ENCODE measurements at regions not wholly inside any gene's neighbourhood (a gene's known extent, or its start where the extent isn't known, plus 50 kb on each side); places are given as distances from the start of the nearest gene placed in this dataset.

DNA sequence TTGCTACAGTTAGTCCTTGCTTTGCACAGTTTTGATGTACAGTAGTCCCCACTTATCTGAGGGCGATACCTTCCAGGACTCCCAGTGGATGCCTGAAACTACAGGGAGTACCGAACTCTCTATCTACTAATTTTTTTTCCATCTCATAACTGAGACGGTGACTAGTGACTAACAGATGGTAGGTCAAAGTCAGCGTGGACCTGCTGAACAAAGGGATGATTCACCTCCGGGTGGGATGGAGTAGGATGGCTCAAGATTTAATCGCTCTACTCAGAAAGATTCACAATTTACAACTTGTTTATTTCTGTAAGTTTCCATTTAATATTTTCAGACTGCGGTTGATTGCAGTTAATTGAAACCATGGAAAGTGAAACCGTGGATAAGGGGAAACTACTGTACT, 655.8 kb downstream of the ZNF674 start:
- DNase-seq (ENCODE audit: low read depth), result no peak
- TF ChIP-seq, protein P1, sequence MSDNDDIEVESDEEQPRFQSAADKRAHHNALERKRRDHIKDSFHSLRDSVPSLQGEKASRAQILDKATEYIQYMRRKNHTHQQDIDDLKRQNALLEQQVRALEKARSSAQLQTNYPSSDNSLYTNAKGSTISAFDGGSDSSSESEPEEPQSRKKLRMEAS (IDR thresholded peaks at IDR 0.05; ENCODE audit: low read depth, low read length), result no peak
- TF ChIP-seq POLR2A (IDR thresholded peaks at IDR 0.05; ENCODE audit: extremely low read depth, insufficient read length) (no peak), MYC (IDR thresholded peaks at IDR 0.05; ENCODE audit: low read depth, low read length) (no peak)
- TF ChIP-seq, protein P2, sequence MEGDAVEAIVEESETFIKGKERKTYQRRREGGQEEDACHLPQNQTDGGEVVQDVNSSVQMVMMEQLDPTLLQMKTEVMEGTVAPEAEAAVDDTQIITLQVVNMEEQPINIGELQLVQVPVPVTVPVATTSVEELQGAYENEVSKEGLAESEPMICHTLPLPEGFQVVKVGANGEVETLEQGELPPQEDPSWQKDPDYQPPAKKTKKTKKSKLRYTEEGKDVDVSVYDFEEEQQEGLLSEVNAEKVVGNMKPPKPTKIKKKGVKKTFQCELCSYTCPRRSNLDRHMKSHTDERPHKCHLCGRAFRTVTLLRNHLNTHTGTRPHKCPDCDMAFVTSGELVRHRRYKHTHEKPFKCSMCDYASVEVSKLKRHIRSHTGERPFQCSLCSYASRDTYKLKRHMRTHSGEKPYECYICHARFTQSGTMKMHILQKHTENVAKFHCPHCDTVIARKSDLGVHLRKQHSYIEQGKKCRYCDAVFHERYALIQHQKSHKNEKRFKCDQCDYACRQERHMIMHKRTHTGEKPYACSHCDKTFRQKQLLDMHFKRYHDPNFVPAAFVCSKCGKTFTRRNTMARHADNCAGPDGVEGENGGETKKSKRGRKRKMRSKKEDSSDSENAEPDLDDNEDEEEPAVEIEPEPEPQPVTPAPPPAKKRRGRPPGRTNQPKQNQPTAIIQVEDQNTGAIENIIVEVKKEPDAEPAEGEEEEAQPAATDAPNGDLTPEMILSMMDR (IDR thresholded peaks at IDR 0.05; ENCODE audit: low read depth, low read length), result no peak
- H3K4me3 ChIP-seq (ENCODE audit: low read depth, low read length), result no peak overlapping the region

DNA sequence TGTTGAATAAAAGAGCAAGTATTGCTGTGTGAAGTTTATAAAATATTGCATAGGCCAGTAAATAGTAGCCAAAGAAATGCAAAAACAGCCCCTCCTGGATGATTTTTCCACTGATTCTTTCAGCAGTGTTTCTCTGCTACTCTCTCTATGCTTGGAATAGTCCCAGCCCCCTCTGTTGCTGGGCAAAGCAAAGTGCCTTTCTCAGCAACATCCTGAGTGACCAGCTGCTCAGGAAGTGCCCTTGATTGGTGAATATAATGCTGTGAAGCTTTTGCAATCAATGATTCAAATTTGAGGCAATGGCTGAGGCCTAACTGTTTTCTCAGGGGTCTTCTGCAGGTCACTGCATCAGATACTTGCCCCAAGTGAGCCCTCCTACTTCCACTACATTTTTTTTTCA, 656.7 kb downstream of the ZNF674 start:
- no peak for TF ChIP-seq MYC (IDR thresholded peaks at IDR 0.05; ENCODE audit: low read depth, low read length)
- TF ChIP-seq, protein P1 (IDR thresholded peaks at IDR 0.05; ENCODE audit: low read depth, low read length), result no peak
- no peak for TF ChIP-seq POLR2A (IDR thresholded peaks at IDR 0.05; ENCODE audit: extremely low read depth, insufficient read length)
- TF ChIP-seq, protein P2 (IDR thresholded peaks at IDR 0.05; ENCODE audit: low read depth, low read length), result no peak
- DNase-seq (ENCODE audit: low read depth), result no peak
- H3K4me3 ChIP-seq (ENCODE audit: low read depth, low read length), result no peak overlapping the region

DNA sequence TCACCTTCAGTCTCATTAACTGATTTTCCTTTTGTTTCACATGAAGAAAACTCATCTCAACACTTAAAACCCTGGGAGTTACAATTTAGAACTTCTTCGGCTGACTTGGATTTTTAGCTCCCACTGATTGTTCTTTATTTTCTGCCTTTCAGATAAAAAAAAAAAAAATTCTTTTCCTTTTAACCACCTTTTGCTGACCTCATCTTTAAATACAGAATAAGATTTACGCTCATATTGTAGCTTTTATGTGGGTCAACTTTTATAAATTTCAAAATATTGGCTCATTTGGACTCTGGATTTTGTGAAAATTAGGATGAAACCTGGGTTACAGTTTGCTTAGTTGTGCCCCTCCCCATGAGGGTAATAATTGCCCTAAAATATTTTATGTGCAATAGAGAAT, 659.3 kb downstream of the ZNF674 start:
- TF ChIP-seq, protein P2 (IDR thresholded peaks at IDR 0.05; ENCODE audit: low read depth, low read length), result no peak
- DNase-seq (ENCODE audit: low read depth), result no peak
- no peak overlapping the region for H3K4me3 ChIP-seq (ENCODE audit: low read depth, low read length)

DNA sequence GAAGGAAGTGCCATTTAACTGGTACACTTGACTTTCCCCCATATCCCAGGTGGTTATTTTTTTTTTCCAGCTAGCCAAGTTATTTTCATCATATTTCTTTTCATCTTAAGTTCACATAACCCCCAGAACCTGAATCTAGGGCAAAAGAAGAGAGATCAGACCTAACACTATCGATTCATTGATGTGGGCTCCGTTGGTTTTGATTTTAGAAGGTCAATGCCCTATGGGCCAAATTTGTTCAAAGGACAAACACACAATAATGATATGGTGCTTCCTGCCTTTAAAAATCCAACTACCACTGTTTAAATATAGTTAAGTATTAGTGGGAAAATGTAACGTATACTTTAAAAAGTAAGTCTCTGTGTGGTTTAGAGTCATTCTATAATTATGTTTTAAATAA, 665.7 kb downstream of the ZNF674 start:
- no peak overlapping the region for H3K4me3 ChIP-seq (ENCODE audit: low read depth, low read length)
- TF ChIP-seq MYC (IDR thresholded peaks at IDR 0.05; ENCODE audit: low read depth, low read length), result no peak
- TF ChIP-seq, protein P1 (IDR thresholded peaks at IDR 0.05; ENCODE audit: low read depth, low read length), result no peak
- TF ChIP-seq POLR2A (IDR thresholded peaks at IDR 0.05; ENCODE audit: extremely low read depth, insufficient read length), result no peak
- TF ChIP-seq, protein P2 (IDR thresholded peaks at IDR 0.05; ENCODE audit: low read depth, low read length), result no peak
- DNase-seq (ENCODE audit: low read depth), result no peak

DNA sequence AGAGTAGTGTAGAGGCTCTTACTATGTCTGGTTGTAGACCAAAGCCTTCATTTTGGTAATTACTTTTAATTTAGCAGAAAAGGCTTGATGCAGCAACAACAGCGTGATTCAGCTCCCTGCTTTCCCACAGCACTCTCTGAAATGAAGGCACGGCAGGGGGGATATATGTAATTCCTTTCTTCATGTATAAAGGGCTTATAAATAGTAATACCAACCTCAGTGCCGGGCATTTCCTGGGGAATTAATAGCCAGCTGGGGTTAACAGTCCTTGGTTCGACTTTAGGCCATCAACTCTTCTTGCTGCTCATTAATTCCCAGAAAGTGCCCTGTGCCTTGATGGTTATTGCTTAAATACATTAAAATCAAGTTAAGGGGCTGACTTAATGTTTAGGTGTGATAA, 669.0 kb downstream of the ZNF674 start:
- TF ChIP-seq, protein P1 (IDR thresholded peaks at IDR 0.05; ENCODE audit: low read depth, low read length), result no peak
- no peak for TF ChIP-seq MYC (IDR thresholded peaks at IDR 0.05; ENCODE audit: low read depth, low read length)
- no peak for TF ChIP-seq POLR2A (IDR thresholded peaks at IDR 0.05; ENCODE audit: extremely low read depth, insufficient read length)
- TF ChIP-seq, protein P2 (IDR thresholded peaks at IDR 0.05; ENCODE audit: low read depth, low read length), result no peak
- no peak overlapping the region for H3K4me3 ChIP-seq (ENCODE audit: low read depth, low read length)
- DNase-seq (ENCODE audit: low read depth), result no peak

DNA sequence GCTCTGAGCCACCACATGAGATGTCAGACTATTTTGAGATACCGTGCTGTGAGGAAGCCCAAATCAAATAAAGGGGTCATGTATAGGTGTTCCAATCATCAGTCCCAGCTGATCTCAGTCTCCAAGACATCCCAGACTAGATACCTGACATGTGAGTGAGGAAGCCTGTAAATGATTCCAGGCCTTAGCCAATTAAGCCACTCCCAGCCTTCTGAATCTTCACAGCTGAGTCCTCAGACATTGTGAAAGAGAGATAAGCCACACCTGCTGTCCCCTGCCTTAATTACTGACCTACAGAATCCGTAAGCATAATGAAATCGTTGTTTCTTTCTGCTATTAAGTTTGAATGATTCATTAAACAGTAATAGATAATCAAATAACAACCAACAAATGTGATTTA, 671.4 kb downstream of the ZNF674 start:
- no peak overlapping the region for H3K4me3 ChIP-seq (ENCODE audit: low read depth, low read length)
- DNase-seq (ENCODE audit: low read depth), result no peak
- TF ChIP-seq POLR2A (IDR thresholded peaks at IDR 0.05; ENCODE audit: extremely low read depth, insufficient read length), result no peak
- TF ChIP-seq MYC (IDR thresholded peaks at IDR 0.05; ENCODE audit: low read depth, low read length), result no peak
- TF ChIP-seq, protein P2 (IDR thresholded peaks at IDR 0.05; ENCODE audit: low read depth, low read length), result no peak
- TF ChIP-seq, protein P1 (IDR thresholded peaks at IDR 0.05; ENCODE audit: low read depth, low read length), result no peak

All from NB4 (cell line).